Natural killer cell (primary cell): ENCODE measurements at regions not wholly inside any gene's neighbourhood (a gene's known extent, or its start where the extent isn't known, plus 50 kb on each side); places are given as distances from the start of the nearest gene placed in this dataset.

Experiments used
- ATAC-seq, 3 donors: fragments of 150-1000 bp in 2 of 3; fragments of 200-7000 bp in 1 of 3; cut with Tn5 transposase; 1 replicate in 1 of 3; 2 replicates in 2 of 3; pipeline ENCODE4 v1.10.0; 2021; ENCODE audit warnings: mild to moderate bottlenecking in 2 of 3, moderate library complexity in 2 of 3
- DNase-seq, 2 donors: peaks; one replicate each; pipeline versions ENCODE4 v3.0.0 to v3.0.0-alpha.2; 2013 to 2021; ENCODE audit warnings: mixed read lengths in 1 of 2
- H3K27ac ChIP-seq: one replicate; pipeline ENCODE4 v1.5.1; 2013; ENCODE audit warnings: mild to moderate bottlenecking, low read length
- H3K27me3 ChIP-seq: one replicate; pipeline ENCODE4 v1.6.1; 2013; ENCODE audit warnings: low read length; ENCODE audit not compliant: control insufficient read depth, insufficient read depth
- H3K36me3 ChIP-seq: one replicate; pipeline ENCODE4 v1.6.1; 2013; ENCODE audit warnings: low read length; ENCODE audit not compliant: control insufficient read depth, insufficient read depth
- H3K4me1 ChIP-seq: one replicate; pipeline ENCODE4 v1.6.1; 2013; ENCODE audit warnings: low read length; ENCODE audit not compliant: control insufficient read depth, insufficient read depth
- H3K4me3 ChIP-seq: one replicate; pipeline ENCODE4 v1.5.1; 2013; ENCODE audit warnings: low read length
- H3K9me3 ChIP-seq: one replicate; pipeline ENCODE4 v1.6.1; 2013; ENCODE audit warnings: low read length; ENCODE audit not compliant: control insufficient read depth, insufficient read depth
- H3K27ac Mint-ChIP-seq, 2 donors: one replicate each; pipeline ENCODE4 v1.8.0; 2022; ENCODE audit warnings: mild to moderate bottlenecking in 2 of 2, mixed read lengths in 2 of 2, moderate library complexity in 1 of 2
- H3K27me3 Mint-ChIP-seq, 2 donors: one replicate each; pipeline ENCODE4 v1.8.0; 2022; ENCODE audit warnings: low read depth in 2 of 2, mixed read lengths in 2 of 2
- H3K36me3 Mint-ChIP-seq: one replicate; pipeline ENCODE4 v1.8.0; 2022; ENCODE audit warnings: mixed read lengths
- H3K4me1 Mint-ChIP-seq, 2 donors: one replicate each; pipeline ENCODE4 v1.8.0; 2022; ENCODE audit warnings: mixed read lengths in 2 of 2
- H3K4me3 Mint-ChIP-seq: one replicate; pipeline ENCODE4 v1.8.0; 2022; ENCODE audit warnings: mild to moderate bottlenecking, moderate library complexity, mixed read lengths
- H3K9me3 Mint-ChIP-seq, 2 donors: one replicate each; pipeline ENCODE4 v1.8.0; 2022; ENCODE audit warnings: mixed read lengths in 2 of 2
- CTCF ChIP-seq: fragments of 200-600 bp; IDR thresholded peaks from one replicate; pipeline ENCODE4 v1.8.0; 2022; ENCODE audit warnings: antibody characterized with exemption
- WGBS: methylation state at CpG from one replicate; pipeline ENCODE4 v1.1.7; 2013; ENCODE audit warnings: missing lambda C conversion rate; ENCODE audit not compliant: insufficient coverage; 5-methylcytosine and 5-hydroxymethylcytosine counted together
- intact Hi-C: fragments of 100-400 bp; cut with micrococcal nuclease; formaldehyde crosslinking; loops from one replicate; pipeline ENCODE4 v1.14.2; 2022

- no peak for TF ChIP-seq CTCF
- ATAC-seq (no peak), DNase-seq (no peak)
- no peaks in the 10 kb centered on the region for H3K36me3 Mint-ChIP-seq
- H3K27ac Mint-ChIP-seq, result no peak overlapping the region
- Histone ChIP-seq H3K36me3 (no peaks in the 10 kb centered on the region), H3K4me3 (no peak overlapping the region), H3K27ac (no peak overlapping the region), H3K9me3 (peaks cover 8% of the 10 kb centered on the region), H3K27me3 (no peaks in the 10 kb centered on the region), H3K4me1 (no peaks in the 10 kb centered on the region)
- peaks cover 3% of the 10 kb centered on the region in 2 donors for H3K9me3 Mint-ChIP-seq
- WGBS, result 94% methylated on average over 7 of the region's 7 CpGs
- no peak overlapping the region for H3K4me3 Mint-ChIP-seq
- peaks cover 0 to 3% of the 10 kb centered on the region in 2 donors for H3K27me3 Mint-ChIP-seq
- intact Hi-C loops, result no loop called here
- H3K4me1 Mint-ChIP-seq, result peaks cover 0 to 12% of the 10 kb centered on the region in 2 donors
Measured at GRCh38 chr9:96038271-96038670, 162.8 kb downstream of the ERCC6L2 start.

- H3K27ac Mint-ChIP-seq, result no peak overlapping the region
- ATAC-seq (no peak), DNase-seq (no peak)
- H3K4me3 ChIP-seq, result no peak overlapping the region
- H3K36me3 Mint-ChIP-seq, result no peaks in the 10 kb centered on the region
- no peaks in the 10 kb centered on the region for H3K4me1 ChIP-seq
- peaks cover 8% of the 10 kb centered on the region for H3K9me3 ChIP-seq
- no peak overlapping the region for H3K4me3 Mint-ChIP-seq
- TF ChIP-seq CTCF, result no peak
- no peaks in the 10 kb centered on the region for H3K36me3 ChIP-seq
- peaks cover 0 to 3% of the 10 kb centered on the region in 2 donors for H3K27me3 Mint-ChIP-seq
- H3K27me3 ChIP-seq, result no peaks in the 10 kb centered on the region
- peaks cover 3% of the 10 kb centered on the region in 2 donors for H3K9me3 Mint-ChIP-seq
- 90% methylated on average over 5 of the region's 5 CpGs for WGBS
- peaks cover 0 to 8% of the 10 kb centered on the region in 2 donors for H3K4me1 Mint-ChIP-seq
- intact Hi-C loops, result no loop called here
- no peak overlapping the region for H3K27ac ChIP-seq
Measured at GRCh38 chr9:96034553-96035122, 159.1 kb downstream of the ERCC6L2 start.

GRCh38 chr9:96033896-96034295 is 158.4 kb downstream of the ERCC6L2 start:
- ATAC-seq (no peak), DNase-seq (no peak)
- intact Hi-C loops, result no loop called here
- Mint-ChIP-seq H3K4me3 (no peak overlapping the region), H3K9me3 (peaks cover under 1% of the 10 kb centered on the region in 2 donors), H3K27me3 (no peaks in the 10 kb centered on the region), H3K27ac (no peak overlapping the region), H3K4me1 (peaks cover under 1 to 2% of the 10 kb centered on the region in 2 donors), H3K36me3 (no peaks in the 10 kb centered on the region)
- no peak for TF ChIP-seq CTCF
- Histone ChIP-seq H3K36me3 (no peaks in the 10 kb centered on the region), H3K9me3 (peaks cover 5% of the 10 kb centered on the region), H3K27ac (no peak overlapping the region), H3K4me3 (no peak overlapping the region), H3K27me3 (no peaks in the 10 kb centered on the region), H3K4me1 (no peaks in the 10 kb centered on the region)
- 95% methylated on average over 10 of the region's 10 CpGs for WGBS

GRCh38 chr9:96031916-96032534 is 156.5 kb downstream of the ERCC6L2 start:
- DNase-seq, result no peak
- H3K27me3 Mint-ChIP-seq, result peaks cover 0 to 4% of the 10 kb centered on the region in 2 donors
- Histone ChIP-seq H3K36me3 (no peaks in the 10 kb centered on the region), H3K27ac (no peak overlapping the region), H3K4me1 (peaks cover 10% of the 10 kb centered on the region), H3K4me3 (no peak overlapping the region), H3K27me3 (peaks cover 10% of the 10 kb centered on the region), H3K9me3 (no peaks in the 10 kb centered on the region)
- intact Hi-C loops, result no loop called here
- TF ChIP-seq CTCF, result no peak
- H3K9me3 Mint-ChIP-seq, result no peaks in the 10 kb centered on the region
- no peak overlapping the region for H3K27ac Mint-ChIP-seq
- H3K4me1 Mint-ChIP-seq, result peaks cover 12 to 16% of the 10 kb centered on the region in 2 donors
- WGBS, result 89% methylated on average over 15 of the region's 15 CpGs
- H3K4me3 Mint-ChIP-seq, result no peak overlapping the region
- no peak for ATAC-seq
- H3K36me3 Mint-ChIP-seq, result no peaks in the 10 kb centered on the region
